HG03045 (cell line): ENCODE measurements at regions not wholly inside any gene's neighbourhood (a gene's known extent, or its start where the extent isn't known, plus 50 kb on each side); places are given as distances from the start of the nearest gene placed in this dataset.
"Not testable (repeated sequence)": the region's sequence is repeated elsewhere in the genome, so short reads cannot be mapped to it uniquely, and the experiment has no call there.

ENCODE experiments used
- ATAC-seq: cut with Tn5 transposase; IDR thresholded peaks from one replicate; pipeline ENCODE4 v1.9.1; 2021; ENCODE audit warnings: mild to moderate bottlenecking, moderate library complexity; ENCODE audit not compliant: unreplicated experiment

- no peak for ATAC-seq
Observed at GRCh38 chr10:9056521-9056920, 1002.0 kb downstream of the GATA3 start.

GRCh38 chr10:9057293-9057692 is 1002.8 kb downstream of the GATA3 start:
- not testable (repeated sequence) for ATAC-seq

- ATAC-seq: no peak
Observed at GRCh38 chr10:9060314-9060713, 1005.8 kb downstream of the GATA3 start.

GRCh38 chr10:9061871-9062270 is 1007.4 kb downstream of the GATA3 start:
- ATAC-seq: no peak

GRCh38 chr10:9066152-9066551 is 1011.7 kb downstream of the GATA3 start:
- no peak for ATAC-seq

GRCh38 chr10:9068003-9068402 is 1013.5 kb downstream of the GATA3 start:
- ATAC-seq: no peak

- no peak for ATAC-seq
Observed at GRCh38 chr10:9069136-9069535, 1014.6 kb downstream of the GATA3 start.

- ATAC-seq: no peak
Observed at GRCh38 chr10:9075420-9075819, 1020.9 kb downstream of the GATA3 start.

GRCh38 chr10:9076066-9076465 is 1021.6 kb downstream of the GATA3 start:
- ATAC-seq: no peak

GRCh38 chr10:9081253-9081652 is 1026.8 kb downstream of the GATA3 start:
- no peak for ATAC-seq

- no peak for ATAC-seq
Observed at GRCh38 chr10:9081961-9082360, 1027.5 kb downstream of the GATA3 start.

GRCh38 chr10:9091530-9092093 is 1037.1 kb downstream of the GATA3 start:
- ATAC-seq: no peak

- no peak for ATAC-seq
Observed at GRCh38 chr10:9096288-9096687, 1041.8 kb downstream of the GATA3 start.

GRCh38 chr10:9097206-9097990 is 1042.9 kb downstream of the GATA3 start:
- no peak for ATAC-seq

- no peak for ATAC-seq
Observed at GRCh38 chr10:9097991-9098306, 1043.5 kb downstream of the GATA3 start.

GRCh38 chr10:9102026-9102425 is 1047.5 kb downstream of the GATA3 start:
- no peak for ATAC-seq

GRCh38 chr10:9103301-9103700 is 1048.8 kb downstream of the GATA3 start:
- no peak for ATAC-seq

- ATAC-seq: no peak
Observed at GRCh38 chr10:9111976-9112375, 1057.5 kb downstream of the GATA3 start.

- no peak for ATAC-seq
Observed at GRCh38 chr10:9126728-9127127, 1072.2 kb downstream of the GATA3 start.

- ATAC-seq: no peak
Observed at GRCh38 chr10:9137368-9137767, 1082.9 kb downstream of the GATA3 start.

GRCh38 chr10:9138829-9139228 is 1084.3 kb downstream of the GATA3 start:
- not testable (repeated sequence) for ATAC-seq

GRCh38 chr10:9140373-9140772 is 1085.9 kb downstream of the GATA3 start:
- ATAC-seq: no peak

- ATAC-seq: no peak
Observed at GRCh38 chr10:9147475-9147874, 1093.0 kb downstream of the GATA3 start.
